ENCODE measurements at regions not wholly inside any gene's neighbourhood (a gene's known extent, or its start where the extent isn't known, plus 50 kb on each side); places are given as distances from the start of the nearest gene placed in this dataset.
"Not testable (repeated sequence)": the region's sequence is repeated elsewhere in the genome, so short reads cannot be mapped to it uniquely, and the experiment has no call there.

- DNase-seq, result no peak
These were observed 278.9 kb downstream of the ADGRL2 start for GRCh38 chr1:82079607-82080006.

GRCh38 chr1:82073659-82074058 is 272.9 kb downstream of the ADGRL2 start:
- DNase-seq, result no peak

GRCh38 chr1:82073071-82073470 is 272.3 kb downstream of the ADGRL2 start:
- no peak for DNase-seq

GRCh38 chr1:82065916-82066315 is 265.2 kb downstream of the ADGRL2 start:
- DNase-seq, result no peak

- no peak for DNase-seq
These were observed 264.0 kb downstream of the ADGRL2 start for GRCh38 chr1:82064691-82065090.

- DNase-seq, result no peak
These were observed 261.5 kb downstream of the ADGRL2 start for GRCh38 chr1:82062206-82062605.

- no peak for DNase-seq
These were observed 259.2 kb downstream of the ADGRL2 start for GRCh38 chr1:82059959-82060358.

GRCh38 chr1:82057011-82057410 is 256.3 kb downstream of the ADGRL2 start:
- DNase-seq, result no peak

GRCh38 chr1:82055375-82055774 is 254.6 kb downstream of the ADGRL2 start:
- not testable (repeated sequence) for DNase-seq

GRCh38 chr1:82052563-82052962 is 251.8 kb downstream of the ADGRL2 start:
- DNase-seq, result no peak

- DNase-seq, result no peak
These were observed 247.9 kb downstream of the ADGRL2 start for GRCh38 chr1:82048596-82048995.

GRCh38 chr1:82045221-82045620 is 244.5 kb downstream of the ADGRL2 start:
- DNase-seq, result no peak

GRCh38 chr1:82044536-82044935 is 243.8 kb downstream of the ADGRL2 start:
- DNase-seq, result no peak

GRCh38 chr1:82044111-82044510 is 243.4 kb downstream of the ADGRL2 start:
- no peak for DNase-seq

GRCh38 chr1:82042306-82043060 is 241.7 kb downstream of the ADGRL2 start:
- no peak for DNase-seq
